PC-9 (cell line): ENCODE measurements at regions not wholly inside any gene's neighbourhood (a gene's known extent, or its start where the extent isn't known, plus 50 kb on each side); places are given as distances from the start of the nearest gene placed in this dataset.

Source experiments
- EZH2 ChIP-seq: fragments of 200-600 bp; sonication (generic); IDR thresholded peaks from 2 replicates; pipeline ENCODE4 v1.8.0; 2017; ENCODE audit warnings: antibody characterized with exemption, low read depth
- TF ChIP-seq, protein P1 (sequence below): fragments of 200-600 bp; sonication (generic); conservative IDR thresholded peaks from 2 replicates; pipeline ENCODE4 v1.6.1; 2017; ENCODE audit warnings: mixed run types, antibody characterized with exemption, mild to moderate bottlenecking, moderate library complexity

DNA sequence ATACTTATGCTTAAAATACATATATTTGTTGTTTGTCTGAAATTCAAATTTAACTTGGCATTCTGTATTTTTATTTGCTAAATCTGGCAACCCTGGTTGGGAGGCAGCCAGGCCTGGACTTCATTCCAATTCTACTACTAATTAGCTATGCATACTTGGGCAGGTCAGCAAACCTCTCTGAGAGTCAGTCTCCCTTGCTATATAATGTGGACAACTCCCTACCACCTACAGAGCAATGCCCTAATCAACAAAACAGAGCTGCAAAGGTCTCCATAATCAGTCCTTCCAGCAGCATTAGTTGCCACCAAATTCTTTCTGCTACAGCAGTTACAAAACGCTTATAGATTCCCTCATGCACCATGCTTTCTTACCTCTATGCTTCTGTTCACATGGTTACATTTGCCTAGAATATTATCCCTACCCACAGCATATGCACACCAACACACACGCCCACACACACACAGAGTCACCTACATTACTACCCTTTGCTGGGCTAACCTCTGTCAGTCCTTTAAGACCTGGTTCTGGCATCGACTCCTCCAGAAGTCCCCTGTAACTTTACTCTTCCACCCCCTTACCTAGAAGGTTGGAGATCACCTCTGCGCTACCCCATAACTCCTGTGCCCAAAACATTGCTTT lies 188.7 kb downstream of the FGFR2 start:
- TF ChIP-seq, protein P1, sequence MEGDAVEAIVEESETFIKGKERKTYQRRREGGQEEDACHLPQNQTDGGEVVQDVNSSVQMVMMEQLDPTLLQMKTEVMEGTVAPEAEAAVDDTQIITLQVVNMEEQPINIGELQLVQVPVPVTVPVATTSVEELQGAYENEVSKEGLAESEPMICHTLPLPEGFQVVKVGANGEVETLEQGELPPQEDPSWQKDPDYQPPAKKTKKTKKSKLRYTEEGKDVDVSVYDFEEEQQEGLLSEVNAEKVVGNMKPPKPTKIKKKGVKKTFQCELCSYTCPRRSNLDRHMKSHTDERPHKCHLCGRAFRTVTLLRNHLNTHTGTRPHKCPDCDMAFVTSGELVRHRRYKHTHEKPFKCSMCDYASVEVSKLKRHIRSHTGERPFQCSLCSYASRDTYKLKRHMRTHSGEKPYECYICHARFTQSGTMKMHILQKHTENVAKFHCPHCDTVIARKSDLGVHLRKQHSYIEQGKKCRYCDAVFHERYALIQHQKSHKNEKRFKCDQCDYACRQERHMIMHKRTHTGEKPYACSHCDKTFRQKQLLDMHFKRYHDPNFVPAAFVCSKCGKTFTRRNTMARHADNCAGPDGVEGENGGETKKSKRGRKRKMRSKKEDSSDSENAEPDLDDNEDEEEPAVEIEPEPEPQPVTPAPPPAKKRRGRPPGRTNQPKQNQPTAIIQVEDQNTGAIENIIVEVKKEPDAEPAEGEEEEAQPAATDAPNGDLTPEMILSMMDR: no peak
- TF ChIP-seq EZH2: no peak
